IPS DF 4.7 (cell line): ENCODE measurements at regions not wholly inside any gene's neighbourhood (a gene's known extent, or its start where the extent isn't known, plus 50 kb on each side); places are given as distances from the start of the nearest gene placed in this dataset.
"Not testable (repeated sequence)": the region's sequence is repeated elsewhere in the genome, so short reads cannot be mapped to it uniquely, and the experiment has no call there.

Experiments
- DNase-seq: peaks from one replicate; pipeline ENCODE4 v3.0.0-alpha.2; 2013; ENCODE audit warnings: low spot score; ENCODE audit errors: extremely low read depth

GRCh38 chr4:89502581-89502980, 195.0 kb upstream of the GPRIN3 start:
- no peak for DNase-seq

- no peak for DNase-seq
These were observed 190.1 kb upstream of the GPRIN3 start for GRCh38 chr4:89497517-89498308.

- DNase-seq = no peak
These were observed 189.3 kb upstream of the GPRIN3 start for GRCh38 chr4:89496851-89497250.

- no peak for DNase-seq
These were observed 185.8 kb upstream of the GPRIN3 start for GRCh38 chr4:89493367-89493766.

GRCh38 chr4:89492581-89493071, 185.0 kb upstream of the GPRIN3 start:
- DNase-seq = no peak

GRCh38 chr4:89491761-89492160, 184.2 kb upstream of the GPRIN3 start:
- no peak for DNase-seq

GRCh38 chr4:89489921-89490431, 182.4 kb upstream of the GPRIN3 start:
- DNase-seq = not testable (repeated sequence)

GRCh38 chr4:89489338-89489771, 181.8 kb upstream of the GPRIN3 start:
- no peak for DNase-seq

GRCh38 chr4:89488736-89489135, 181.1 kb upstream of the GPRIN3 start:
- no peak for DNase-seq

- DNase-seq = no peak
These were observed 179.1 kb upstream of the GPRIN3 start for GRCh38 chr4:89486673-89487072.

GRCh38 chr4:89486042-89486441, 178.4 kb upstream of the GPRIN3 start:
- DNase-seq = no peak

GRCh38 chr4:89483833-89484232, 176.2 kb upstream of the GPRIN3 start:
- DNase-seq = no peak

- DNase-seq = no peak
These were observed 175.5 kb upstream of the GPRIN3 start for GRCh38 chr4:89482926-89483595.

- no peak for DNase-seq
These were observed 174.7 kb upstream of the GPRIN3 start for GRCh38 chr4:89482251-89482650.

GRCh38 chr4:89469930-89470375, 162.4 kb upstream of the GPRIN3 start:
- no peak for DNase-seq

GRCh38 chr4:89469516-89469915, 161.9 kb upstream of the GPRIN3 start:
- DNase-seq = no peak

GRCh38 chr4:89468602-89469001, 161.0 kb upstream of the GPRIN3 start:
- DNase-seq = no peak

- no peak for DNase-seq
These were observed 155.7 kb upstream of the GPRIN3 start for GRCh38 chr4:89463341-89463740.

- no peak for DNase-seq
These were observed 139.9 kb upstream of the GPRIN3 start for GRCh38 chr4:89447543-89447942.

GRCh38 chr4:89446193-89446592, 138.6 kb upstream of the GPRIN3 start:
- no peak for DNase-seq

- no peak for DNase-seq
These were observed 131.9 kb upstream of the GPRIN3 start for GRCh38 chr4:89439533-89439932.

GRCh38 chr4:89438102-89438831, 130.7 kb upstream of the GPRIN3 start:
- peak; percentile 69 for DNase-seq
